MG63 (cell line): ENCODE measurements at regions not wholly inside any gene's neighbourhood (a gene's known extent, or its start where the extent isn't known, plus 50 kb on each side); places are given as distances from the start of the nearest gene placed in this dataset.

Source experiments
- DNase-seq: peaks from one replicate; pipeline ENCODE4 v3.0.0-alpha.2; 2020
- H3K27me3 ChIP-seq: fragments of 250-450 bp; sonication (Bioruptor Pico); 2 replicates; pipeline ENCODE4 v1.5.1; 2020; ENCODE audit warnings: mild to moderate bottlenecking, moderate library complexity
- H3K36me3 ChIP-seq: fragments of 250-450 bp; sonication (Bioruptor Pico); 2 replicates; pipeline ENCODE4 v1.5.1; 2020; ENCODE audit warnings: mild to moderate bottlenecking, moderate library complexity
- H3K4me3 ChIP-seq: fragments of 250-450 bp; sonication (Bioruptor Pico); 2 replicates; pipeline ENCODE4 v1.5.1; 2020; ENCODE audit warnings: mild to moderate bottlenecking, moderate library complexity
- H3K9me3 ChIP-seq: fragments of 250-450 bp; sonication (Bioruptor Pico); 2 replicates; pipeline ENCODE4 v1.5.1; 2020; ENCODE audit warnings: mild to moderate bottlenecking, moderate library complexity

DNA sequence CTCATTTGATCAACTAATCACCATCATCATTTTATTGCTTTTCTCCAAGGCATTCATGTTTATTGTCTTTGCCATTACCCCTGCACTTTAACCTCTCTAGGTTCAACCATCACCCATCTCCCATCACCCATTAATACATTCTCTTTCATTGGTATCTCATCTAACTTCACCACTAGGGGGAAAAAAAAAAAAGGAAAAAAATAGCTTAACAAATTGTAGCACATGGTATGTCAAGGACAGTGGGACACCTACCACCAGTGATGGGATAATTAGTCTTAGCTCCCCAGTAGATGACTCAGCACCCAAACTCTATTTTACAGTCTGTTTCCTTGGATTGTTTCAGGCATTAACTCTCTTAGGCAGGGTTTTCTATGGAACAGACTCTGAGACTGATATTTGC is 1770.2 kb upstream of the MIR17HG start:
- H3K9me3 ChIP-seq = no peaks in the 10 kb centered on the region
- no peaks in the 10 kb centered on the region for H3K36me3 ChIP-seq
- H3K4me3 ChIP-seq = no peak overlapping the region
- no peak for DNase-seq
- H3K27me3 ChIP-seq = no peaks in the 10 kb centered on the region

DNA sequence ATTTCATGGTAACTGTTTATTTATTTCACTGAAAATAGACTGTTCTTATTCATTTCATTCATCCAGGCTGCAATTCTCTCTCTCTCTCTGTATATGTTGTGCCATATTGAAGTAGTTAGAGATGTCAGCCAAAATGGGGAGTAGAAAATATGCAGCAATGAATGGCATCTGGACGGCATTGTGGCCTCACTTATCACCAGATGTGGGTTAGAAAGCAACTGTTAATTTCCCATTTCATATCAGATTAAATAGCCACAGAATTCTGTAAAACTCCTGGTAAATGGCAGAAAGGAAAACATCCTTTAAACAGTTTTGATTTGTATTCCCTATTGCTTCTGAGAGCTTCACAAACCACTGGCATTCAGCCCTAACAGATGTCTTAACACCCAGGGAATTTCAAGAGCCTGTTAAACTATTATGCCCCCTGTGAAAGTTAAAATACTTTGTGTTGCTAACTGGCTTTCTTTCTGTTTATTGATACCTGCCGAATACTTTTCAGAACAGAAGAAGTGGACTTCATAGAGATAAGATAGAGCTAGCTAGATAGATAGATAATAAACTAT is 1763.3 kb upstream of the MIR17HG start:
- H3K27me3 ChIP-seq = no peaks in the 10 kb centered on the region
- no peak for DNase-seq
- H3K4me3 ChIP-seq = no peak overlapping the region
- H3K36me3 ChIP-seq = no peaks in the 10 kb centered on the region
- H3K9me3 ChIP-seq = no peaks in the 10 kb centered on the region

DNA sequence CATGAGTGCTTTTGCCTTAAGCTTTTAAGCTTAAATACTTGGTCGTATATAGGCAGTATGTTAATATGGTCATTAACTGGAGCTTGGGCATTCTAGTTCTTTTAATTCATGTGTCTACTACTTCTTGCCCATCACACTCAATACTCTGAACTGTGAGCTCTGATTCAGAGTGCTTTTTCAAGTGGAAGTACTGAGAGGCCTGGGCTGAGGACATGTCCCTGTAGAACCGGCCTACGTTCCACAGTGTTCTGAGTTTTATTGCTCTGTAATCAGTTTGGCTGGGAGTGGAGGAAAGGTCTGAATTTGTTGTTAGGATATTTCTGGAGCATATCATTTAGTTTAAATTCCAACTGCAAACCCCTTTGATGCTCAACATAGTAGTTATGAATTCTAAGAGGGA is 1744.8 kb upstream of the MIR17HG start:
- Histone ChIP-seq H3K36me3 (no peaks in the 10 kb centered on the region), H3K9me3 (no peaks in the 10 kb centered on the region), H3K4me3 (no peak overlapping the region), H3K27me3 (no peaks in the 10 kb centered on the region)
- DNase-seq = no peak

DNA sequence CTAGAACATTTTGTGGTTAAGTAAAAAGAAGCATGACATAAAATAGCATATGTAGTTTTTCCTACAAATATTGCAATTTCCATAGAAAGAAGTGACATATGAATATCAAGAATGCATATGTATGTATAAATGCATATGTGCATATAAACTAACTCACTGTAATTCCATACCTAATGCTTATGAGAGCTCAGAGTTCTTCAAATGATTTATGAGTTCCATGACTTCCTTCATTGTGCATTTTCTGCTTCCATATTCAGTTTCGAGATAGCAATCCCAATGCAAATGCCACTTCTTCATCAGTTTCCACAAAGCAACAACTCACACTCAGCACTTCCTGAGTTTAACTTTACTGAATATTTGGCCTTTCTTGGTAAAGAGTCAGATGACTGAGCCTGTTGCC is 1744.3 kb upstream of the MIR17HG start:
- Histone ChIP-seq H3K27me3 (no peaks in the 10 kb centered on the region), H3K4me3 (no peak overlapping the region), H3K36me3 (no peaks in the 10 kb centered on the region), H3K9me3 (no peaks in the 10 kb centered on the region; the same call in 1 of the 2 replicates)
- no peak for DNase-seq

DNA sequence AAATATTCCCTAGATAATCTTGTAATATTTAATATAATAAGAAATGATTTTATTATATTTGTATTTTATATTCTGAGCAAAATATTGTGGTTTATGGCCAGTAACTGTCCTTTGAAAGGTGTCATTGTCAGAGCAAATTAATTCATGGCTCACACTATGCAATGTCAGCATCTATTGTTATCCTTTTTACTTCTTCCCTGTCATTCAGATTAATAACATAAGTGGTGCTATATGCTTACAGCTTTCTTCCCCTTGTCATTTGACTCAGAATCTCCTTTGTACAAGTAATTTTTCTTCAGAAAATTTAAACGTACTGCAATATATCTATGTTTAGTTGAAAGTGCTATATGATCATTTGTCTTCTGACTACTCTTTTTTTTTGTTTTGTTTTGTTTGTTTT is 1738.2 kb upstream of the MIR17HG start:
- H3K4me3 ChIP-seq = no peak overlapping the region

DNA sequence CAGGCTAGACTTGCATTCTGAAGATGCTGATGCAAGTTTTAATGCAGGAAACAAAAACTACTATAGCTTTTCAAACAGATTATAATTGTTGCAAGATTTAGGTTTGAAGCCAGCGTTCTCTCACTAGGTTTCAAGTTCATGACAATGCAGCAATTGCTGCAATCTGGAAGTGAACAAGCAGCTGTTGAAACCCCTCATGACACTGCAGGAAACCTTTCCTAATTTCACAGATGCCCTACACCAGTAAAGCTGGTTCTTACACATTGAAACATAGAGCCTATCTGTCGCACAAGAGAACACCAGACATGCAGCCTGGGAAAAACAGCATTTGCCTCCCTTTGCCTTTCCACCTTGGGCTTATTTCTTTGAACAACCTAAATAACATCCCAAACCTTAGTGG is 1737.2 kb upstream of the MIR17HG start:
- Histone ChIP-seq H3K9me3 (no peaks in the 10 kb centered on the region; the same call in 1 of the 2 replicates), H3K4me3 (no peak overlapping the region), H3K27me3 (no peaks in the 10 kb centered on the region), H3K36me3 (no peaks in the 10 kb centered on the region)
- DNase-seq = no peak

More for the DNA sequence above, 1738.2 kb upstream of the MIR17HG start:
- Histone ChIP-seq H3K36me3 (no peaks in the 10 kb centered on the region), H3K27me3 (no peaks in the 10 kb centered on the region), H3K9me3 (no peaks in the 10 kb centered on the region; the same call in 1 of the 2 replicates)
- DNase-seq = no peak

DNA sequence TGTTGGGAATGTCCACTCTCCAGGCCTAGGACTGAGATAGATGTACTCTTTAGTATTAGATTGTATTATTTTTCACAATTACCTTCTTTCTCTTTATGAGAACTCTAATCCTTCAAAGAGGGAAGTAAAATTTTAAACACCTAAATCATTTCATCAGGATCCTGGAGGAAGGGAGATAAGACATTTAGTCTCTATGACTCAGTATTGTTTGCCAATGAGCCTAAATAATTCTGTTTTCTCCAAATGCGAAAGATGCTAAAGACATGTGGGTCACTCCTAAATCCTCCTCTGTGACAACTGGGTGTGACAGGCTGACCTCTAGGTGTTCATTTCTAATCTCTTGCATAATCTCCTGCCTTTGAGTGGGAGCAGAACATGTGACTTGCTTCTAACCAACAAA is 1736.6 kb upstream of the MIR17HG start:
- DNase-seq = no peak
- Histone ChIP-seq H3K9me3 (no peaks in the 10 kb centered on the region; the same call in 1 of the 2 replicates), H3K27me3 (no peaks in the 10 kb centered on the region), H3K36me3 (no peaks in the 10 kb centered on the region), H3K4me3 (no peak overlapping the region)

DNA sequence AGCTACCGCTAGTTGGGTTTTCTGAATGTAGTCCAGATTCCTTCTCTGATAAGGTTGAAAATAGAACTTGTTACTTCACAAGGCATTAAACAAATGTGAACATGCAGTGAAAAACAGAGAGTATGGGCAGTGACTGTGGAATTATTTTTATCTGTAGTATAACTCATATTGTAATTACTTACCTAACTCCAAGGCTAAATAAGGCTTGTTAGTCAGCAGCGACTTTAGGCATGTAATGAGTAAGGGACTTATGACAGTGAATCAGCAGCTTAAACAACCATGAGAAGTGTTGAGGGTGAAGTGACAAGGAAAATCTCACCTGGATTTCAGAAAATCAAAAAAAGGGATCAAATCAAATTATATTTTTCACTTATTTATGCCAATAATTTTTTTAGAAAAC is 1719.5 kb upstream of the MIR17HG start:
- no peak for DNase-seq
- Histone ChIP-seq H3K4me3 (no peak overlapping the region), H3K36me3 (no peaks in the 10 kb centered on the region), H3K27me3 (no peaks in the 10 kb centered on the region), H3K9me3 (no peaks in the 10 kb centered on the region)

DNA sequence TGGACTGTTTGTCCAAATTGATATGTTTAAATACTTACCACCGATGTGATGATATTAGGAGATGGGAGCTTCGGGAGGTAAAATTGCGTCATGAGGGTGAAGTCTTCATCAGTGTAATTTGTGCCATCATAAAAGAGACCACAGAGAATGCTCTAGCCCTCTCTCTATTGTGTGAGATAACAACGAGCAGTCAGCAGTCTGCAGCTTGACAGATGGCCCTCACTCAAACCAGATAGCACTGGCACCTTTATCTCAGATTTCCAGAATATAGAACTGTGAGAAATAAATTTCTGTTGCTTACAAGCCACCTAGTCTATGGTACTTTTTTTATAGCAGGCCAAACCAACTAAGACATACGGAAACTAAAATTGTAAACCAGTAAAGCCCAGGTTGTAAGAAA is 1718.9 kb upstream of the MIR17HG start:
- DNase-seq = no peak
- Histone ChIP-seq H3K27me3 (no peaks in the 10 kb centered on the region), H3K36me3 (no peaks in the 10 kb centered on the region), H3K4me3 (no peak overlapping the region), H3K9me3 (no peaks in the 10 kb centered on the region)

DNA sequence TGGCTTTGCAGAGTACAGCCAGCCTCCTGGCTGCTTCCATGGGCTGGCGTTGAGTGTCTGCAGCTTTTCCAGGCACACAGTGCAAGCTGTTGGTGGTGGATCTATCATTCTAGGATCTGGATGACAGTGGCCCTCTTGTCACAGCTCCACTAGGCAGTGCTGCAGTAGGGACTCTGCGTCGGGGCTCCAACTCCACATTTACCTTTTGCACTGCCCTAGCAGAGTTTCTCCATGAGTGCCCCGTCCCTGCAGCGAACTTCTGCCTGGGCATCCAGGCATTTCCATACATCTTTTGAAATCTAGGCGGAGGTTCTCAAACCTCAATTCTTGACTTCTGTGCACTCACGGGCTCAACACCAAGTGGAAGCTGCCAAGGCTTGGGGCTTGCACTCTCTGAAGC is 1697.3 kb upstream of the MIR17HG start:
- H3K9me3 ChIP-seq = no peaks in the 10 kb centered on the region; the same call in none of the 2 replicates
- no peaks in the 10 kb centered on the region for H3K27me3 ChIP-seq
- no peak overlapping the region for H3K4me3 ChIP-seq
- H3K36me3 ChIP-seq = no peaks in the 10 kb centered on the region
- no peak for DNase-seq

DNA sequence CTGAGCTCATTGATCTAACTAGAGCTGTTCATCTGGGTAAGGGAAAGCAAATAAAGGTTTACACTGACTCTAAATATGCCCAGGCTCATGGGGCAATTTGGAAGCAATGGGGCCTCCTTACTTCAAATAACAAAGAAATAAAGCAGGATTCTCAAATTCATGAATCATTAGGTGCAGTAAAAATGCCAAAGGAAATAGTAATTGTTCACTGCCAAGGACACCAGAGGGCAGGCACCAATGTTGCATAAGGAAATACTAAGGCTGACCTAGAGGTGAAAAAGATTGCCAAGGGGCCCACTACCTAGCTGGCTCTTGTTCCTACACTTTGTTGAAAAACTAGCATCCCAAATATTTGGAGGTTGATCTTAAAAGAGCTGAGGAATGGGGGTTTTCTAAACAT is 1686.7 kb upstream of the MIR17HG start:
- Histone ChIP-seq H3K27me3 (no peaks in the 10 kb centered on the region), H3K36me3 (no peaks in the 10 kb centered on the region), H3K9me3 (no peaks in the 10 kb centered on the region), H3K4me3 (no peak overlapping the region)
- DNase-seq = peak; percentile 2

DNA sequence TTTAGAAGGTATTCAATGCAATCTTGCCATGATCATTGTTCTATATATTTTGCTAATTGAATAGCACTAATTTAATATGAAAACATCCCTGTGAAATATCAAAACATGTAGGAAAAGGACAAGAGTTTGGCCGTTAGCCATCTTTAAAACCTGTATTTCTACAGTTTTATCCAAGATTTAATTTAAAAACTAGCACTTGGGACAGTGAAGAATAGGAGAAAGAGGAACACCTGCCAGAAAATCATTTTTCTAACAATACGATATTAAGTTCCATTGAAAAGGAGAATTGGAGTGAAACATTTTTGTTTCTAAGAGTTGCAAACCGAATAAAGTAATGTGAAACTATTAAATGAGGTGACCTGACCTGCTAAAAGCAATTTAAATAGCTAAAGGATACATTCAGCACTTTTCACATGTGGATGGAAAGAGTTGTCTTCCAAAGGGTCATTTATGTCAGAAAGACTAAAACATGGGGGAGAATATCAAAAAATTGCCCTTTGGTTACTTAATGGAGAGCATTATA is 1673.6 kb upstream of the MIR17HG start:
- Histone ChIP-seq H3K27me3 (no peaks in the 10 kb centered on the region), H3K9me3 (no peaks in the 10 kb centered on the region), H3K36me3 (no peaks in the 10 kb centered on the region), H3K4me3 (no peak overlapping the region)
- no peak for DNase-seq

DNA sequence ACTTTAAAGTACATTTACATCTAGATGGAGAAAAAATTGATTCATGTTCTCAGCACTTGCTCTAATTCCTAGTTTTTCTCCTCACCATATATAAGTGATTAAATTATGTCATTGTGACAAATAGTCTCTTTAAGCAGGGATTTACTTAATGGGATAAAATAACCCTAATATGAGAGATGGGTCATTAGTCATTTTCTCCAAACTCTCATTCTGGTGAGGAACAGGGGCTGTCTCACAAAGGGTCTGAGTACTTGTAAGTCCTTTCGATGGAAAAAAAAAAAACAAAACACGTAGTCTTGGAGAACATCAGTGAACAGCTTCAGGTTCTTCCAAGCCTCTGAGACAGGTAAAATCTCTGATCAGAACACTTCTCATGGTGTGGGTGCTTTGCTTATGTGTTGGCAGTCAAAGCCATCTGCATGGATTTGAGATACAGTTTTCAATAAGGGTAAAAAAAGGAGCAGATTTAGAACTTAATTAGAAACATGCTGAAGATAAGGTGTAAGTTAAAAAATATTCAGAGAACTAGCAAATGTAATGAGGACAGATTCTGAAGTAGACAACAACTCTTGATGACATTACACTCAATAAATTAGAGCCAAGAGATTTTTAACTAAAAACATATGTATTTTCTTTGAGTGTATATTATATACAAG is 1668.9 kb upstream of the MIR17HG start:
- Histone ChIP-seq H3K27me3 (no peaks in the 10 kb centered on the region), H3K4me3 (no peak overlapping the region), H3K9me3 (no peaks in the 10 kb centered on the region), H3K36me3 (no peaks in the 10 kb centered on the region)
- DNase-seq = no peak

DNA sequence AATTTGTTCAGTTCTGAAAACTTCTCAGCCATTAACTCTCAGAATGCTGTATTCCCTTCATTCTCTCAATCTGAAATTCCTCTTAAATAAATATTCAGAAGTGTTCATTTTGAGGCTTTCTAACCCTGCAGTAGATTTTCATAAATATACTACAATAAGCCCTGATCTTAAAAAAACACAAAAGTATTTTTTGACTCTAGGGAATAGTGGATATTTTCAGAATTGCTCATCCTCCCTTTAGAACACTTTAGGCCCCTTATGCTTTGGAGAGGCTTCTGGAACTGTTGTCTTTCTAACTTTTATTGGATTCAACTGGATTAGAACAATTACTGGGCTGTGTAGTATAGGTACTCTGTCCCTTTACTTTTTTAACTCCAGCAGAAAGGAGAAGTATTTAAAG is 1662.6 kb upstream of the MIR17HG start:
- H3K36me3 ChIP-seq = no peaks in the 10 kb centered on the region
- no peaks in the 10 kb centered on the region for H3K27me3 ChIP-seq
- H3K4me3 ChIP-seq = no peak overlapping the region
- H3K9me3 ChIP-seq = no peaks in the 10 kb centered on the region
- no peak for DNase-seq

DNA sequence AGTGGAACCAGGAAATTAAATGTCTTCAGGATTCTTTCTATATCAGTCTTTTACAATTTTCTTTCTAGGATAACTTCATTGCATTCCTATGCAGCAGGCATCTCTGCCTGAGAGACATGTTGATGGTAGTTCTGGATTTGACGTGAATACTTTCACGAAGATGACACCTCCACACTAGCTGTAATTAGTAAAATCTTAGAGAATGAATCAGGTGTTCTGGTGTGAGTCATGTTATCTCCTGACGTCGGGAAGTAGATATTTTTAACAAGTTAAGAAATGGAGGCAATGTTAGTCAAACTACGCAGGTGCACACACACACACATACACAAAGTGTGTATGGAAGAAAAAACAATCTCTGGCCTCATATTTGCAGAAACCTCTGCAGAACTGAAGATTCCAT is 1661.3 kb upstream of the MIR17HG start:
- H3K4me3 ChIP-seq = no peak overlapping the region
- no peaks in the 10 kb centered on the region for H3K9me3 ChIP-seq
- H3K27me3 ChIP-seq = no peaks in the 10 kb centered on the region
- no peaks in the 10 kb centered on the region for H3K36me3 ChIP-seq
- no peak for DNase-seq

DNA sequence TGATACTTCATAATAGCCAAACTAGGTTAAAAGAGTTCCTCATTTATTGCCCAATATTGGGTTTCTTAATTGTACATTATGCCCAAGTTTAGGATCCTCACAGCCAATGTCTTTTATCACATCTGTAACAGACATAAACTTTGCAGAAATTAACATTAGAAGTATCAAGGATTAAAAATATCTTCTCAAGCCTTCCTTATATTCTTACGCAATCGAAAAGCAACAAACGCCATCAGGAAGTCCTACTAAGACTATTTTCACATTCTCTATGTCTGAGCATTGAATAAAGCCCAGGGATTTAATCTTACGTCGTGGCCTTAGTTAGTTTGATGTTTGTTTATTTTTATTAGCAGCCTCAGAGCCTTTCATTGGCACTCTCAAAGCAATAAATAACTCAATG is 1660.4 kb upstream of the MIR17HG start:
- Histone ChIP-seq H3K27me3 (no peaks in the 10 kb centered on the region), H3K36me3 (no peaks in the 10 kb centered on the region), H3K9me3 (no peaks in the 10 kb centered on the region), H3K4me3 (no peak overlapping the region)
- DNase-seq = no peak

DNA sequence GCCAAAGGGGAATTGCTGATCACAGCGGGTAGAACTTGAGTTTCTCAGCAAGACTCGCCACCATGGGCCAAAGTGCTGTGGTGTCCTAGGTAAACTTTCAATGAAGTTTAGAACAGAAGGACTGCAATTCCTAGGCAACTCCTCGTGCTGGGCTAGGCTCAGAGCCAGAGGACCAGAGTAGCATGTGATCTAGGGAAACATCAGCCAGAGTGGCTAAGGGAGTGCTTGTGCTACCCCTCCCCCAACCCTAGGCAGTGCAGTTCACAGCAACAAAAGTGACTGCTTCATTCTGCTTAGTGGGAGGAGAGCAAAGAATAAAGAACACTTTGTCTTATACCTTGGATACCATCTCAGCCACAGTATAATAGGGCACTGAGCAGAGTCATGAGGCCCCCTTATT is 1658.6 kb upstream of the MIR17HG start:
- DNase-seq = no peak
- Histone ChIP-seq H3K9me3 (no peaks in the 10 kb centered on the region), H3K4me3 (no peak overlapping the region), H3K27me3 (no peaks in the 10 kb centered on the region), H3K36me3 (no peaks in the 10 kb centered on the region)

DNA sequence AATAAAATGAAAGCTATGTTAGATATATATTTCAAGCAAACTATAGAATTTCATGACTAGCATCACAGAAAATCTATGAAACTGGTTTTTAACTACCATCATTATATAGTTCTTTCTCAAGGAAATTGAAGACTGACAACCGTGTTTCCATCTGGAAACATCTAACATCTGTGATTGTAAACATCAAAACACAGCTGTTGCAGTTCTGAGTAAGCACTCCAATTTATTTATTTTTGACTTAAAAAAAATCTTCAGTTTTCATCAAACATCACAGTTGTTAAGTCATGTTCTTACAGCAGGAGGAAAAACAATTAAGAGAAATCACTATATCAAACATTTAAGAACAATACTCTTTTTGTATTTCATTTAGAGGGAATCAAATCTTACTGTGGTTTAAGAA is 1653.0 kb upstream of the MIR17HG start:
- Histone ChIP-seq H3K27me3 (no peaks in the 10 kb centered on the region), H3K4me3 (no peak overlapping the region), H3K36me3 (no peaks in the 10 kb centered on the region), H3K9me3 (no peaks in the 10 kb centered on the region)
- no peak for DNase-seq
